KMS-11 (cell line): ENCODE measurements at regions not wholly inside any gene's neighbourhood (a gene's known extent, or its start where the extent isn't known, plus 50 kb on each side); places are given as distances from the start of the nearest gene placed in this dataset.

Experiments used
- H2AFZ ChIP-seq: fragments of 200-600 bp; sonication (generic); 2 replicates; pipeline ENCODE4 v1.6.1; 2016; ENCODE audit warnings: antibody characterized with exemption, mixed run types, low read depth
- H3K27ac ChIP-seq: fragments of 200-600 bp; sonication (generic); 2 replicates; pipeline ENCODE4 v1.6.1; 2016; ENCODE audit warnings: mild to moderate bottlenecking, mixed run types
- H3K27me3 ChIP-seq: fragments of 200-600 bp; sonication (generic); 2 replicates; pipeline ENCODE4 v1.6.1; 2017; ENCODE audit warnings: mild to moderate bottlenecking, low read depth, mixed run types, moderate library complexity; ENCODE audit not compliant: insufficient read depth
- H3K36me3 ChIP-seq: fragments of 200-600 bp; sonication (generic); 2 replicates; pipeline ENCODE4 v1.6.1; 2017; ENCODE audit warnings: mild to moderate bottlenecking, mixed run types; ENCODE audit not compliant: insufficient read depth
- H3K4me1 ChIP-seq: fragments of 200-600 bp; sonication (generic); 2 replicates; pipeline ENCODE4 v1.6.1; 2016; ENCODE audit warnings: mild to moderate bottlenecking, low read depth, mixed run types; ENCODE audit not compliant: poor library complexity, severe bottlenecking
- H3K4me2 ChIP-seq: fragments of 200-600 bp; sonication (generic); 2 replicates; pipeline ENCODE4 v1.7.0; 2016; ENCODE audit warnings: mild to moderate bottlenecking, mixed run types
- H3K4me3 ChIP-seq: fragments of 200-600 bp; sonication (generic); IDR thresholded peaks from 2 replicates; pipeline ENCODE4 v1.6.1; 2017; ENCODE audit warnings: low read depth, low read length, mixed read lengths; ENCODE audit not compliant: insufficient read depth
- H3K79me2 ChIP-seq: fragments of 200-600 bp; sonication (generic); 2 replicates; pipeline ENCODE4 v1.6.1; 2016; ENCODE audit warnings: low read depth, mixed run types; ENCODE audit not compliant: insufficient read depth
- H3K9ac ChIP-seq: fragments of 200-600 bp; sonication (generic); 2 replicates; pipeline ENCODE4 v1.6.1; 2016; ENCODE audit warnings: mild to moderate bottlenecking, mixed run types
- H4K20me1 ChIP-seq: fragments of 200-600 bp; sonication (generic); 2 replicates; pipeline ENCODE4 v1.6.1; 2016; ENCODE audit warnings: mild to moderate bottlenecking, mixed run types; ENCODE audit not compliant: insufficient read depth
- TF ChIP-seq, protein P1 (sequence below): fragments of 200-600 bp; sonication (generic); conservative IDR thresholded peaks from 2 replicates; pipeline ENCODE4 v1.6.1; 2017; ENCODE audit warnings: low read depth, mild to moderate bottlenecking, antibody characterized with exemption, low read length, moderate library complexity, mixed read lengths

DNA sequence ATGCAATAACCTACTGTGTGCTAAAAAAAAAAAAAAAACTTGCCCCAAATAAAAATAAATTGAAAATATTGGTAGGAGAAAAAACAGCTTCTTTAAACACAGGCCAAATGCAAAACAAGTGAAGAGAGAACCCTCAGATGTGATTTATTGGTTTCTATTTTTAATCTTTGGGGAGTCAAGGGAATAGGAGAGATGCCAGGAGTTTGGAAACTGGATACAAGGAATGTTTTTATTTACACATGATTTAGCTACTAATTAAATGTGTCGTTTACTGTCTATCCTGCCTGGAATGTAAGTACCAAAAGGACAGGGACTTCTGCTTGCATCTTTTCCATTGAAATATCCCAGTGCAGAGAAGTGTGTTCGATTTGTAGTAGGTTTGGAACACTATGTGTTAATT is 810.7 kb downstream of the MAFB start:
- no peak overlapping the region for H3K9ac ChIP-seq
- no peak overlapping the region for H3K4me2 ChIP-seq
- H3K27me3 ChIP-seq: no peaks in the 10 kb centered on the region
- no peaks in the 10 kb centered on the region for H3K79me2 ChIP-seq
- peaks cover 8% of the 10 kb centered on the region for H3K4me1 ChIP-seq
- H2AFZ ChIP-seq: no peak overlapping the region
- H3K4me3 ChIP-seq: no peak overlapping the region
- no peak overlapping the region for H3K27ac ChIP-seq
- no peaks in the 10 kb centered on the region for H3K36me3 ChIP-seq
- no peaks in the 10 kb centered on the region for H4K20me1 ChIP-seq
- TF ChIP-seq, protein P1, sequence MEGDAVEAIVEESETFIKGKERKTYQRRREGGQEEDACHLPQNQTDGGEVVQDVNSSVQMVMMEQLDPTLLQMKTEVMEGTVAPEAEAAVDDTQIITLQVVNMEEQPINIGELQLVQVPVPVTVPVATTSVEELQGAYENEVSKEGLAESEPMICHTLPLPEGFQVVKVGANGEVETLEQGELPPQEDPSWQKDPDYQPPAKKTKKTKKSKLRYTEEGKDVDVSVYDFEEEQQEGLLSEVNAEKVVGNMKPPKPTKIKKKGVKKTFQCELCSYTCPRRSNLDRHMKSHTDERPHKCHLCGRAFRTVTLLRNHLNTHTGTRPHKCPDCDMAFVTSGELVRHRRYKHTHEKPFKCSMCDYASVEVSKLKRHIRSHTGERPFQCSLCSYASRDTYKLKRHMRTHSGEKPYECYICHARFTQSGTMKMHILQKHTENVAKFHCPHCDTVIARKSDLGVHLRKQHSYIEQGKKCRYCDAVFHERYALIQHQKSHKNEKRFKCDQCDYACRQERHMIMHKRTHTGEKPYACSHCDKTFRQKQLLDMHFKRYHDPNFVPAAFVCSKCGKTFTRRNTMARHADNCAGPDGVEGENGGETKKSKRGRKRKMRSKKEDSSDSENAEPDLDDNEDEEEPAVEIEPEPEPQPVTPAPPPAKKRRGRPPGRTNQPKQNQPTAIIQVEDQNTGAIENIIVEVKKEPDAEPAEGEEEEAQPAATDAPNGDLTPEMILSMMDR: no peak

DNA sequence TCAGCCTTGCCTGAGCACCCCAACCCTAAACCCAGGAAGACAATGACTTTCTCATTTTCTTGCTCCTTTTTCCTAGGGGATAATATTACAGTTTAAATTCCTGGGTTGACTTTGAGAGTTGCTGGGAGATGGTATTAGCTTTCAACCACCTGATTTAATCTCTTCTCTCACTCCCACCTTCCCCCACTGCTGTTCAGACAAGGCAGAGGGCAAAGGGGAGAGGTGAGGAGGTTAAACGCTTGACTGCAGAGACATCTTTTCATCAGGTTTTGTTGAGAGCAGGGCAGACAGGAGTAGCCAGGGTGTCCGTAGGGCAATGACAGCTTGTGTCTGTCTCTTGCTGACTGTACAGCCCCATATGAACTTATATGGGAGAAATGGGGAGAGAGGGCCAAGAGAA is 811.2 kb downstream of the MAFB start:
- H3K4me2 ChIP-seq: no peak overlapping the region
- H3K4me3 ChIP-seq: no peak overlapping the region
- no peaks in the 10 kb centered on the region for H3K36me3 ChIP-seq
- H4K20me1 ChIP-seq: no peaks in the 10 kb centered on the region
- H3K27ac ChIP-seq: no peak overlapping the region
- H3K79me2 ChIP-seq: no peaks in the 10 kb centered on the region
- no peaks in the 10 kb centered on the region for H3K27me3 ChIP-seq
- no peak overlapping the region for H3K9ac ChIP-seq
- TF ChIP-seq, protein P1: no peak
- H2AFZ ChIP-seq: no peak overlapping the region
- H3K4me1 ChIP-seq: peaks cover 8% of the 10 kb centered on the region

DNA sequence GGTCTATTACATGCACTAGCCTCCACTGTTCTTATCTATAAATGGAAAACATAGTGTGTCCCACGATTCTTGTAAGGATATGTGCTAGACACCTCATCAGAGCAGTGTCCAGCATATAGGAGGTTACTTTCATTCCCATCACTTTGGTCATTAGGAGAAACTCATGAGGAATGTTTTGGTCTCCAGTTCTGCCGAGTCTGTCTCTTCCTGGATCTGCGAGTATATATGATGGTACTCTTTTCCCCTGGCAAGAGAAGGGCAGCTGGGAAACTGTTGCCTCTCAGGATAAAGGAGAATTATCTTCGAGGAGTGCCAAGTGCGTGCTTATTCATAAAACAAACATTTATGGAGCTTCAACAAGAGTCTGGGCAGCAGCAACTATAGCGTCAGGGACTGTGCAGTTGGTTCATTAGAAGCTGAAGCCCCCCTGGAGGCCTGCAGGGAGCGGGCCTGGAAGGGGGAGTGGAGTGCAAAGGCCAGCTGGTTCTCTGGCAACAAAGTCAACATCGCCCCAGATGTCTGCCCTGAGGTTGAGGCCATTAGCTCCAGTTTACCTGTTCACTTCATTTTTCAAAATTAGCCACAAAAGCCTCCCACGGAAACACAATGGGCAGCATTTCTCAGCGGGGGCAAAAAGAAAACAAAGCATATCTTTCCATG is 811.9 kb downstream of the MAFB start:
- H3K4me3 ChIP-seq: no peak overlapping the region
- H3K9ac ChIP-seq: no peak overlapping the region
- no peak overlapping the region for H3K4me2 ChIP-seq
- no peaks in the 10 kb centered on the region for H3K79me2 ChIP-seq
- no peaks in the 10 kb centered on the region for H3K36me3 ChIP-seq
- no peaks in the 10 kb centered on the region for H4K20me1 ChIP-seq
- H3K27ac ChIP-seq: no peak overlapping the region
- no peaks in the 10 kb centered on the region for H3K27me3 ChIP-seq
- no peak overlapping the region for H2AFZ ChIP-seq
- H3K4me1 ChIP-seq: peaks cover 11% of the 10 kb centered on the region
- TF ChIP-seq, protein P1: no peak

DNA sequence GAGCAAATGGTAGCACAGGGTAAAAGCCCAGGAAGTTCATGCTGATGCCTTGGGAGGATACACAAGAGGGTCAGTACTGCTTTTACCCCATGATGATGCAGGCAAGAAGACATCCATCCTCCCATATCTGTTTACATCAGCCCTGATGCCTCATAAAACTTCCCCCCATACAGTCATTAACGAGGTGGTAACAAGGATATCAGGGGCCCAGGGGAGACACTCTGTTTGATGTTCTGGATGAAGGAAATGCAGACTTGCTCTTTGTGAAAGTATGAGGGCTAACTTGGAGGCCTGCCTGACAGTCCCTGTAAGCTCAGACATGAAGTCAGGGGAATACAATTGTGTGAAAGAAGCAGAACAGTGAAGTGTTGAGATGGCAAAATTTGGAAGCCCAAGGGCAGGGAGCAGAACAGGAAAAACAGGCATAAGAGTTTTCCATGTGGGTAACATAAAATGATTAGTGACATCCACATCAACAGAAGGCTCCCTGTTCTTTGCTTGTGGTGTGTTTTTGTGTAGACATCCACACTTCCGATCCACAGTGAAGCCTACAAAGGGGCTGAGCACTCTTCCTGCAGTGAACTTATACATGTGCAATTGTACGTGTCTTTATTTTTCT is 813.4 kb downstream of the MAFB start:
- Histone ChIP-seq H3K4me3 (no peak overlapping the region), H3K4me2 (no peak overlapping the region), H3K36me3 (no peaks in the 10 kb centered on the region), H3K4me1 (peaks cover 14% of the 10 kb centered on the region), H3K27me3 (no peaks in the 10 kb centered on the region), H3K9ac (no peak overlapping the region), H3K79me2 (no peaks in the 10 kb centered on the region), H3K27ac (no peak overlapping the region), H2AFZ (no peak overlapping the region), H4K20me1 (no peaks in the 10 kb centered on the region)
- TF ChIP-seq, protein P1: no peak
